NCI-H510A treated with DMSO at 0.1 percent for 48 hours (cell line): ENCODE measurements at regions not wholly inside any gene's neighbourhood (a gene's known extent, or its start where the extent isn't known, plus 50 kb on each side); places are given as distances from the start of the nearest gene placed in this dataset.
"Not testable (repeated sequence)": the region's sequence is repeated elsewhere in the genome, so short reads cannot be mapped to it uniquely, and the experiment has no call there.

Experiments
- DNase-seq: peaks from one replicate; lab custom pipeline; 2025; lab: John Stamatoyannopoulos, UW

- no peak for DNase-seq
These were observed 697.3 kb downstream of the TRIB2 start for GRCh38 chr2:13413989-13414388.

- no peak for DNase-seq
These were observed 698.2 kb downstream of the TRIB2 start for GRCh38 chr2:13414897-13415296.

GRCh38 chr2:13433954-13434353, 717.2 kb downstream of the TRIB2 start:
- DNase-seq, result no peak

GRCh38 chr2:13443554-13444261, 727.0 kb downstream of the TRIB2 start:
- not testable (repeated sequence) for DNase-seq

- DNase-seq, result no peak
These were observed 745.7 kb downstream of the TRIB2 start for GRCh38 chr2:13462464-13462863.

GRCh38 chr2:13466076-13466475, 749.3 kb downstream of the TRIB2 start:
- no peak for DNase-seq

- DNase-seq, result no peak
These were observed 757.8 kb downstream of the TRIB2 start for GRCh38 chr2:13474538-13474937.

GRCh38 chr2:13480057-13480456, 763.3 kb downstream of the TRIB2 start:
- DNase-seq, result no peak

- DNase-seq, result no peak
These were observed 764.5 kb downstream of the TRIB2 start for GRCh38 chr2:13481201-13481600.

- DNase-seq, result no peak
These were observed 768.5 kb downstream of the TRIB2 start for GRCh38 chr2:13485256-13485655.

GRCh38 chr2:13488965-13489364, 772.2 kb downstream of the TRIB2 start:
- DNase-seq, result no peak

- DNase-seq, result no peak
These were observed 775.5 kb downstream of the TRIB2 start for GRCh38 chr2:13492262-13492661.

- DNase-seq, result no peak
These were observed 778.3 kb downstream of the TRIB2 start for GRCh38 chr2:13495051-13495450.

- DNase-seq, result no peak
These were observed 788.1 kb downstream of the TRIB2 start for GRCh38 chr2:13504808-13505207.

- no peak for DNase-seq
These were observed 791.9 kb downstream of the TRIB2 start for GRCh38 chr2:13508671-13509070.

- no peak for DNase-seq
These were observed 798.5 kb downstream of the TRIB2 start for GRCh38 chr2:13515254-13515653.

GRCh38 chr2:13522096-13522495, 805.4 kb downstream of the TRIB2 start:
- DNase-seq, result no peak

- peak; percentile 41 for DNase-seq
These were observed 806.4 kb downstream of the TRIB2 start for GRCh38 chr2:13522917-13523821.

- no peak for DNase-seq
These were observed 807.8 kb downstream of the TRIB2 start for GRCh38 chr2:13524492-13524891.

- DNase-seq, result not testable (repeated sequence)
These were observed 815.1 kb downstream of the TRIB2 start for GRCh38 chr2:13531735-13532410.

- not testable (repeated sequence) for DNase-seq
These were observed 816.2 kb downstream of the TRIB2 start for GRCh38 chr2:13532781-13533523.

GRCh38 chr2:13533524-13533922, 816.8 kb downstream of the TRIB2 start:
- DNase-seq, result no peak
